ENCODE measurements at regions not wholly inside any gene's neighbourhood (a gene's known extent, or its start where the extent isn't known, plus 50 kb on each side); places are given as distances from the start of the nearest gene placed in this dataset.
"Not testable (repeated sequence)": the region's sequence is repeated elsewhere in the genome, so short reads cannot be mapped to it uniquely, and the experiment has no call there.

DNA sequence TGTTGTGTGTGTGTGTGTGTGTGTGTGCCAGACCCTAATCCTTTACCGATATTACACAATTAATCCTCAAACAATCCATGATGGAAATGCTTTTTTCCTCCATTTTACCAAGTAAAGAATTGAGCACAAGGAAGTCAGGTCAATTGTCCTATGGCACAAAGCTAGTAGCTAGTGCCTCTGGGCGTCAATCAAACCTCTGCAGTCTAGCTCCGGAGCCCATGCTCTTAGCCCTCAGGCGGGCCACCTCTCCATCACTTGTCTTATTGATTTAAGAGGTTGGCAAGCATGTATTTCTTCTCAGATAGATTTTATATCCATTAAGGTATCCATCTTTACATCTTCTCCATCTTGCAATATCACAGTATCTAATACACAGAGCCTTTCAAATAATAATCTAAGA is 886.6 kb downstream of the TBL1XR1 start:
- no peak for DNase-seq

DNA sequence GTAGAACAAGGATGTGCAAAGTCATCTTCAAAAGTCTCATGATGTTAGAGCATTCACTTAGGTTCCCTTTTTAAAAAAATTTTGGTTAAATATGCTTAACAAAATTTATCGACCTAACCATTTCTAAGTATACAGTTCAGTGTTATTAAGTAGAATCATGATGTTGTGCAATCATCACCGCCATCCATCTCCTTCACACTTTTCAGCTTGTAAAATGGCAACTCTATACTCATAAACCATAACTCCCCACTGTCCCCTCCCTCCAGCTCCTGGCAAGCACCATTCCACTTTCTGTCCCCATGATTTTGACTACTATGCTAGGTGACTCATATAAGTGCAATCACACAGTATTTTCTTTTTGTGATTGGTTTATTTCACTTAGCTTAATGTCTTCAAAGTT is 895.0 kb downstream of the TBL1XR1 start:
- no peak for DNase-seq

DNA sequence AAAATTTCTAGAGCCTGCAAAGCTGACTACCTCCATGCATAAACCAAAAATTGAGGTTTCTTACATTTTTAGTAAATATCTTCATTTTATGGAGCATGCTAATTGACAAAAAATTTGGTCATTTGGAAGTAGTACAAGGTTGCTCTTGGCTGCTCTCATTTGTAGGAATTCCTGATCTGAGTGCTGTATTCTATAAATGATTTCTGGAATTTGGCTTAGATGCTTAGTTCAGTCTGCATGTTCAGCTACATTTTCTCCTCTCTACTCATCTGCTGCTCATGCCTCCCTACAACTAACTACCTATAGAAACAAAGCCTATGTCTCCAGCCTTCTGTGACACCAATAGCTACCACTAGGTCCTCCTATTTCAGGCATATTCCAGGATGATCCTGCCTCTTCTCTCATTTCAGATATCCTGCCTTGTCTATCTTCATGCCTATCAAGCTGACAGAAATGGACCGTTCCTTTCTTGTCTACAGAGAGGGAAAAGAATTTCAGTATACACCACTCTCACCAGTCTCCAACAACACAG is 901.1 kb downstream of the TBL1XR1 start:
- DNase-seq: no peak

DNA sequence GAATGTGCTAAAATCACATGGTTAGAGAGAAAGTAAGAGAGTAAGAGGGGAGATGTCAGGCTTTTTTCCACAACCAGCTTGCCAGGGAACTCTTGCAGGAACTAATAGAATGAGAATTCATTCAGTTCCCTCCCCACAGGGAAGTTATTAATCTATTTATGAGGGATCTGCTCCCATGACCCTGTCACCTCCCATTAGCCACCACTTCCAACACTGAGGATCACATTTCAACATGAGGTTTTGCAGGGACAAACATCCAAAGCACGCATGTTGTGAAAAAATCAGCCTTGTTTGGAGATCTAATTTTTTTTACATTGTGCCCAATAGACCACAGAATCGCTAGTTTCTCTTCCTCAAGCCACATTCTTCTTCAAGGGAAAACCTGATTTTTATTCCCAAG is 904.0 kb downstream of the TBL1XR1 start:
- DNase-seq: no peak

DNA sequence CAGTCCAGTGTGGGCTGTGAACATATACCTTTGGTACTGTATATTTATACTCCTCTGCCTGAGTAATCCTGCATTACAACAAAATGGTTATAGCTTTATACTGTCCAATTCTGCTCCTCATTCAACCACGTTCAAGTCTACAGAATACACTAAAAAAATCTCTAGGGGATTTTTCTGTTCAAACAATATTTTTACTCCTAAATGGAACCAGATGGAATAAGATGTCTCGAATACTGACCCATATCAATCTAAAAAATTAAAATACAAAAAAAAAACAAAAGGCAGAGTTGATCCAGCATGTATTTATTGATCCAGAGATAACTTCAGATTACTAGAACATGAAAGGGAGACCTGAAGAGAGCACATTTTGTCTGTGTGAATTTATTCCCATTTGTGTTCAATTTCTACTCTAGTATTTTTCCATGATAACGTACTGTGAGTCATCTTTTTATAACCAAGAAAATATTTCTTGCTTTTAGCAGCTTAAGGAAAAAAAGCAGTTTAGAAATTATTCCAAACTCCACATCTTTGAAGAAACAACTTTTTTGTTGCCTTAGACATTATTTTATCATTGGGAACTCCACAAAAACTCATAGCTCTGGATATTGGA is 910.7 kb downstream of the TBL1XR1 start:
- no peak for DNase-seq

DNA sequence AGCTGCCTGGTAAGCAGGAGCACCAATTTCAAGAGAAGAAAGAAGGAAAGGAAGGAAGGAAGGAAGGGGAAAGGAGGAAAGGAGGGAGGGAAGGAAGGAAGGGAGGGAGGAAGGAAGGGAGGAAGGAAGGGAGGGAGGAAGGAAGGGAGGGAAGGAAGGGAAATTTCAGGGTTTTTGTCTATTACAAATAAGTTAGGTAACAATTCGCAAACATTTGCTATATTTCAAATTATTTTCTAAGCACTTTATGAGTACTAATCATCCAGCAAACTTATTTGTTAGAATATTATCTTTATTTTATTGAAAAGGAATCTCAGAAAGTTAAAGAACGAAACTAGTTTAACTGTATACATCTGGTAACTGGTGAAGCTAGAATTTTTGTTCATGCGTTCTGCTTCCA is 921.7 kb downstream of the TBL1XR1 start:
- no peak for DNase-seq

DNA sequence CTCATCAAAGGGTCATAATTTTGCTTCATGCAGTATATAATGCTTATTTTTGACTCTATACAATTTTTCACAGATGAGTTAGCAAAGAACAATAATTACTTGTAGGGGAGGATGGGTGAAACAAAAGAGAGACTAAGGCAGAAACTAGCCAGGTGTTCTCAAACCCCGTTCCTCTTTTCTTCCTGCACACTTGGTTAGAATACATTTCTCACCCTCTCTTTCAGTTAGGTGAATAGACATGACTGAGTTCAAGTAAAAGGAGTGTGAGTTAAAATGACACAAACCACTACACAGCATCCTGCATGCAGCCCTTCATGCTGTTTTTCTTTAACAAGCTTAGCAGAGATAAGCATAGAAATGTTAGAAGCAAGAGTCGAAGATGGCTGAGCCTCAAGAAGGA is 922.2 kb downstream of the TBL1XR1 start:
- no peak for DNase-seq

DNA sequence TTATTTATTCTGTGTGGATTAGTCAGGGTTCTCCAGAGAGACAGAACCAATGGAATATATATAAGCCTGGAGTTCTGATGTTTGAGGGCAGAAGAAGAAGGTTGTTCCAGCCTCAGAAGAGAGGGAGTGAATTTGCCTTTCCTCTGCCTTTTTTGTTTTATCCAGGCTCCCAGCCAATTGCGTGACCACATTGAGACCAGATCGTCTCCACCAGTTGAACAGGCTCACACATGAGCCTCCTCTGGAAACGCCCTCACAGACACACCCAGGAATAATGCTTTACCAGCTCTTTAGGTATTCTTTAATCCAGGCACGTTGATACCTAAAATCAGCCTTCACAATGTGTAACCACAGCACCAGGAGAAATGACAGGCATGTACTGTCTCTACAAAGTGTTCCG is 923.1 kb downstream of the TBL1XR1 start:
- no peak for DNase-seq

DNA sequence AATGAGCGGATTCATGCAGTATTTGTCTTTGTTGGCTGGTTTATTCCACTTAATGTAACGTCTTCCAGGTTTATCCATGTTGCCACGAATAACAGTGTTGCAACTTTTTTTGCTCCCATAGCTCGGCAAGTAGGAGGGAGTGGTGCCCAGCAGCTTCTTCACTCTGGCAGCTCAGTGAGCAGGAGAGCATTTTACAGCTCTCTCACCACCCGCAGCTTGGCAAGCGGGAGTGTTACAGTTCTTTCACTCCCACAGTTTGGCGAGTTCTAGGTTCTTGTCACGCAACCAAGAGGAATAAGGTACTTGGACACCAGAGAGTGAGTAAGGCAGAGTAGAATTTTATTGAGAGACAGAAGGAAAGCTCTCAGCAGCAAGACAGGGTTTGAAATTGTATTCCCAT is 935.2 kb downstream of the TBL1XR1 start:
- DNase-seq: no peak

DNA sequence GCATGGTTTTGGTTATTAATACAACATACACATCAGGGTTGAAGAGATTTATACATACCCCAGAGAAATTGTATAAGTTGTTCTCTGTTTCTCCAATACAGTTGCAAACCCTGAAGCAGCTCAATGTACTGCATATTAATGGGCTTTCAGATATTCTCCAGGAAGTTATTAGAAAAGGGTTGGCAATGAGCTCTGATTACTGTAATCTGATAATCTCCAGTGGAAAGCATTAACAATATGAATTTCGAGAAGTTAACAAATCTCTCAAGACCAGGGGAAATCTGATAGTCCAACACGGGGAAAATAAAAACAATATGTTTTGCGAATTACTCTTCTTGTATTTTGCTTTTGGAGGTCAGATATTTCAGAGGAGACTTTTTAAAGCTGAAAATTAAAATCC is 950.1 kb downstream of the TBL1XR1 start:
- no peak for DNase-seq

DNA sequence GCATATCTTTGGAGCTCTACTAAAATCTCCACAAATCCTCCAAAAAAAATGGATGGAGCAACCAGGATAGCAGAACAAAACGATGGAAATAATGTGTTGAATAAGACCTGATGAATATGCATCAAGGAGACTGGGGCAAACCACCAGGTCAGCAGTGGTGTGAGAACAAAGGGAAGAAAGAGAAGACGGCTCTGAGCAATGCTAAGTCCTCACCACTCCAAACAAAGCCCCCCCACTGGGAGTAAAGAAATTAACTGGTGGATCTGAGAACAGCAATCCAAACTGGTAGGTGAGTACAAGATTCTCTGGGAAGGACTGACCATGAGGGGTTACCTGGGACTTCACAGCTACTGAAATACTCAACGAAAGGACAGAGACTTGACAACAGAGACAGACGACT is 977.3 kb downstream of the TBL1XR1 start:
- no peak for DNase-seq

DNA sequence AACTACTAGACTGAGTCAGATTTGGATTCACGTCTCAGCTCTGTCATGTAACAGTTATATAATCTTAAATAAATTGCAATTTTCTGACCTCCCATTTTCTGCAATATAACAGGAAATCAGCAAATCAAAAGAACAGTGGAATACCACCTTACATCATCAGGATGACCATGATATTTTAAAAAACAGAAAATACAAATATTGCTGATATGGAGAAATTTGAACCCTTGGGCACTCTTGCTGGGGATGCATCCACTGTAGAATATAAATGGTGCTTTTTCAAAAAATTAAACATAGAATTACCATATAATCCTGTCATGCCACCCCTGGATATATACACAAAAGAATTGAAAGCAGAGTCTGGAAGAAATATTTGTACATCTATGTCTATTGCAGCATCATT is 982.5 kb downstream of the TBL1XR1 start:
- no peak for DNase-seq

DNA sequence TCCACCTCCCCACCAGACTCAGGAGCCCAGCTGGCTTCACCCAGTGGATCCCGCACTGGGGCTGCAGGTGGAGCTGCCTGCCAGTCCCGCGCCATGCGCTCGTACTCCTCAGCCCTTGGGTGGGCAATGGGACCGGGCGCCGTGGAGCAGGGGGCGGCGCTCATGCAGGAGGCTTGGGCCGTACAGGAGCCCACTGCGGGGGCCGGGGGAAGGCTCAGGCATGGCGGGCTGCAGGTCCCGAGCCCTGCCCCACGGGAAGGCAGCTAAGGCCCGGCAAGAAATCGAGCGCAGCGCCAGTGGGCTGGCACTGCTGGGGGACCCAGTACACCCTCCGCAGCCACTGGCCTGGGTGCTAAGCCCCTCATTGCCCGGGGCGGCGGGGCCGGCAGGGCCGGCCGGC is 984.0 kb downstream of the TBL1XR1 start:
- not testable (repeated sequence) for DNase-seq

DNA sequence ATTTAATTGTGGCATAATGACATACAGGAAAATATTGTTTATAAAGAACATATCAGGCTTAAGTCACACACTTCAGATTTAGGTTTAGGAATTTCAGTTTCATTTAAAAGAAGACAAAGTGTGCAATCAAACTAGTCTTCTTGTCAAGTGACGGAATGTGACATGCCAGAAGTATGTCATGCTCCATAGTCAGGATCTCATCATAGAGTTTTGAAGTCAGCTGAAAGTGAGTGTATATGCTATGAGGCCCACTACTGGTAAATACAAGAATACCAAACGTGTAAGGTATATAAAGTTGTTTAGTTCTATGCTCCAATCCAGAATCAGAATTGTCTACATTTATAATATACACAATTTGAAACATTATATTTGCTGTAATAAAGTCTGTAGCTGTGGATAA is 988.4 kb downstream of the TBL1XR1 start:
- DNase-seq: no peak

DNA sequence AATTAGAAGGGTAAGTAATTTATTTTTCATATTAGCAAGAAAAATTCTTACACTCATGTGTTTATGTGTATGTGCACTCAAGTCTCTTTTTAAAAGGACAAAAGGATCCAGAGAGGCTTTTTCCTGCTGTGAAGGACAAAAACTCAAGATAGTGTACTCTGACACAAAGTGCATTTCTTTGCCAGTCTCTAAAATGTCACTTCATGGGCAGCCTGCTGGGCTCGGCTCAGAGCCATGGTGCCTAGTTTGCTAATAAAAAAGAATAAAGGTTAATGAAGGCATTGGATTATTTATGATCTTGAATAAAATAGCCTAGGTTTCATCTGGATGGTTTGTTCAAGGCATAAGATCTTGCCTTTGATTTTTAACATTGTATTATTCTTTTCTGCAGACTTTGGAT is 989.0 kb downstream of the TBL1XR1 start:
- DNase-seq: no peak

DNA sequence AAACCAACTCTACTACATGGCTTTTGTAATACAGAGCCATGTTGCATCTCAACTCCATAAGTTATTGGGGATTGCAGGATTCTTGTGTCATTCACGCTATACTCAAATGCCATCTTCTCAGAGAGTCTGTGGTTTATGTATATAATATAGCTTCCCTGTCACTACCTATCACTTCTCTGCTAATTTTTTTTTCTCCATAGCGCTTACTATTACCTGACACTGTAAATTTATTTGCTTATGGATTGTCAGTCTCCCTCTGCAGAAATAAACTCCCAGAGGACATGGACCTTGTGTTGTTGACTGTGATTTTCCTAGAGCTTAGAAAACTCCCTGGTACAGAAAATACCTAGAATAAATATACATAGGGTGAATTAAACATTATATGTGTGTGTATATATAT is 990.5 kb downstream of the TBL1XR1 start:
- DNase-seq: no peak

DNA sequence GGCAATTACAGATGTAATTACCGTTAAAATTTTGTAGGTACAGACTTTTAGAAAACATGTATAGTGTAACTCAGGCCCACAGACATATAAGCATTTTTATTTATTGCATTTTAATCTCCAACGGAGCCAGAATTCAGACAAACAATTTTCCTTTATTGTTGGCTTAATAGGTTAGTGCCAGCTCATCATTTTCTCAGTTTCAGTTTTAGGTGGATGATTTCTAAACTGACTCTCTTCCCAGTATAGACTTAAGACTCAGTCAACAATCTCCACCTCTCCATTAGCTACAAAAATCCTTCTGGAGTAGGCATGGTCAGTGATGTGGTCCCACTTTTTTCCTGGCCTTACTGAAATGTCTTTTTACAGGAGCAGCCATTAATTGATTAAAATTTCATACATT is 994.6 kb downstream of the TBL1XR1 start:
- DNase-seq: no peak

DNA sequence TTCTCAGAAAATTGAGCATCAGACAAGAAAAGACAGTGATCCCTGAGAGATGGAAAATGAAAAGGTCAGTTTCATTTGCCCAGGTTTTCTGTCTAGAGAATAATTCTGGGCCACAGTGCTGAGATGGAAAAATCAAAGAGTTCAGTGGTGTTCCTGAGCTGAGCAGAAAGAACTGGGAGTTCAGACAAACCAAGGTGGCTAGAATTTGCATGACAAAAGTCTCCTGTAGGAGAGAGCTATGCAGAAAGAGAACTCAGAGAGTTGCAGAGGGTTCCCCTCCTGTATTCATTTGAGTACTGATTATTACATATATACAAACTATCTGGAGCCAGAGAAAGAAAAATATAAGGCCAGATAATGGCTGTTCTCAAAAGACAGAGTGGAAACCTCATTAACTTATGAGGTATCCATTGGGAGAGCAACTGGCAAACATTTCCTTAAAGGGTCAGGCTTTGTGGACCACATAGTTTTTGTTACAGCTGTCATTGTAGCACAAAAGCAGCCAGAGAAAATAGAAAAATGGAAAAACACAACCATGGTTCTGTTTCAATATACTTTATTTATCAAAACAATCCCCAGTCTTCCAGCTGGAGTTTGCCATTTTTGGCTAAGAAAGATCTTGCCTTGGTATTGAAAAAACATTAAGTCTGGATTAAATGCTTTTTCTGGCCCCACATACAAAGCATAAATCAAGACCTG is 1004.1 kb downstream of the TBL1XR1 start:
- DNase-seq: no peak

DNA sequence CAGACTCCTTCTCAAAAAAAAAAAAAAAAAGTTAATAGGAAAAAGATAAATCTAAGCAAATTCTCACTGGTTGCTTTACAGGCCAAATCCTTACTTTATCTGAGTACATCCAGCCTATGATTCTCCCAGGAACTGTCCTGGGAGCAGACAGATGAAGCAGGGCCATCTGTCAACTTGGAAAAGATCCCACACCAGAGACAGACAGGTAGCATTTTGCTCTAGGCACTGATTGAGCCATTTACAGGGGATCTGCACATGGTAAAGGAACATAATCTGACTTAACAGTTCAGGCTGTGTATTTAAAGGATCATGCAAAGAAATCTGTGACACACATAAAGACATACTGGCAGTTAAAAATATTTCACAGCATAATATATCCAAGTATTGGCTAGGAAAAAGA is 1006.5 kb downstream of the TBL1XR1 start:
- no peak for DNase-seq

DNA sequence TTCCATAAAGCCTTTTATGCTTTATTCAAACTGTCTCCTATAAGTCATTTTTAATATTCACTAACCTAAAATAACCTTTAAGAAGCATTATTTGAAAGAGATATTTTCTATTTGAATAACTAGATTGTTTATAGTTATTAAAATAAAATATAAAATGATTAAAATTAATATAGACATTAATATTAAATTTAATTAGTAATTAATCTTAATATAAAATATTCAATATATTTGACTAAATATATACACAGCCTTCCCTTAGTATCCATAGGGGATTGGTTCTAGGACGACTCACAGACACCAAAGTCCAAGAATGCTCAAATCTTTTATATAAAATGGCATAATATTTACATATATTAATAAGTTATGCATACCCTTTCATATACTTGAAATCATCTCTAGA is 1014.1 kb downstream of the TBL1XR1 start:
- DNase-seq: no peak

DNA sequence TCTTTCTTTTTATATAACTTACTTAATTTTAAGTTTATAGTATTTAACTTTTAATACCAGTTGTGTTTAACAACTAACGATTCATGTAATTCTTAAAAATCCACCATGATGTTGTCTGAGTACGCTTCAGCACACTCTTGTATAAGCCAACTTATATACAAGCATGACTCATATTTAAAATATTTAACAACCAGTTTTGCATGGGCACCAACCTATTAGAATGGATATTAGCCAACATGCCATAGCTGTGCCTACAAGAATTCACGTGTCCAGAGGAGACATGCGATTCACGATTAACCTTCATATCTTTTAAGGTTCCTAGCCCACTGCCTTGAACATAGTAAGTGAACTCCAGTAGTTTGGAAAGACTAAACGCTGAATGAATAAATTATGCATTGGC is 1023.2 kb downstream of the TBL1XR1 start:
- no peak for DNase-seq

DNA sequence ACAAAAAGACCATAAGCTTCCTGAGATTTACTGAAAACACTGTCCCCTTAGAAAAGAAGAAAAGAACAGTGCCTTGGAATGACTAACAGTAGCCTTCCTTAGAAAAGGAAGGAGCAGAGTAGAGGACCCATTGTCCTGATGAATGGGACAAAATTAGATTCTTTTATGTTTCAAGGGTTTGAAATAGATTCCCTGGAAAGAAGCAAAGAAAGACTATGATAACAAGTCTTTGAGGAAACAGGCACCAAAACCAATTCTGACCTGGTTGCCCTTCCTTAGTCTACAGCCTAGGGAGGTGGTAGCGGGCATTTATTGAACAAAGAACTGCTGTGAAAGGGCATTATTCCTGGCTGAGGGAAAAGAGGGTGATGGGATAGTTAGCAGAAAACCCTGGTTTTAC is 1024.8 kb downstream of the TBL1XR1 start:
- DNase-seq: no peak

DNA sequence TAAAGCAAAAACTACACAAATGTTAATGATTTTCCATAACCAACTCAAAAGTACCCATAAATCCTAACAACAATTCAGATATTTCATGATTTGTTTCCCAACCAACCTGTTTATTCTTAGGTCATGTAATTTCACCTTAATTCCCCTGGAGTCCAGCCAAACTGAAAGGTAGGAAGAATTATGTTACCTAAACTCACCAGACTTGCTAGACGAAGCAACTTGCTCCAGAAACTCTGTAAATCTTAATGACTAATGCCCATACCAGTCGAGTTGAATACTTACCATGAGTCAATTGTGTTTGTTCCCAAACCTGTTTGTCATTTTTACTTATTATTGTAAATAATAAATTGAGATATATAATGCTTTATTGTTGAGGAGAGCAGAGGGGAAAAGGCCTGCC is 1030.0 kb downstream of the TBL1XR1 start:
- no peak for DNase-seq

DNA sequence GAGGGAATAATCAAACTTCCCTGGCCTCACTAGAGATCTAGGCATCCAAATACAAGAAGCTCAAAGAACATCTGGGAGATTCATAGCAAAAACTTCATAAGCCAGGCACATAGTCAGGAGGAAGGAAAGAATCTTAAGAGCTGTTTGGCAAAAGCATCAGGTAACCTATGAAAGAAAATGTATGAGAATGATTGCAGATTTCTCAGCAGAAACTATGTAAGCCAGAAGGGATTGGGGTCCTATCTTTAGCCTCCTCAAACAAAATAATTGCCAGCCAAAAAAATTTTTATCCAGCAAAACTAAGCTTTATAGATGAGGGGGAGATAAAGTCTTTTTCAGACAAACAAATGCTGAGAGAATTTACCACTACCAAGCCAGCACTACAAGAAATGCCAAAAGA is 1036.3 kb downstream of the TBL1XR1 start:
- DNase-seq: no peak

DNA sequence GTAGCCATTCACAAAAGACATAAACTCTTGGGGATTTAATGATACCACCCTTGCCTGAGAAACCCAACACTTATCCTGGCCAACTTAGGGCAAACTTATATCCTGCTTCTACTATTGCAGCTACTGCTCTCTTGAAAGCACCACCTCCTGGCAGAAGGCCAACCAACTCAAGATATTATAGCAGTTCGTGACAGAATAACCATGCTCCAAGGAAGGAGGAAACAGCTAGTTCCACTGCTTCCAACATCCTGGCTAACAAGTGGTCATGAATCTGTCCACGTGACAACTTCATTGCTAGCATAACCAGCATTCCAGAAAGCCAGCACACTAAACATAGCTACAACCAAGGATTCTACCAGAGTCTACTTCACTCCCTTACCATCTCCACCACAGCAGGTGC is 1037.5 kb downstream of the TBL1XR1 start:
- no peak for DNase-seq

All from T-helper 9 cell (primary cell).